Globus pallidus (tissue), 1 donor: ENCODE measurements at regions not wholly inside any gene's neighbourhood (a gene's known extent, or its start where the extent isn't known, plus 50 kb on each side); places are given as distances from the start of the nearest gene placed in this dataset.
"Not testable (repeated sequence)": the region's sequence is repeated elsewhere in the genome, so short reads cannot be mapped to it uniquely, and the experiment has no call there.

ENCODE experiments used
- DNase-seq: peaks from one replicate; pipeline ENCODE4 v3.0.0-alpha.2; 2015; ENCODE audit warnings: low spot score

DNA sequence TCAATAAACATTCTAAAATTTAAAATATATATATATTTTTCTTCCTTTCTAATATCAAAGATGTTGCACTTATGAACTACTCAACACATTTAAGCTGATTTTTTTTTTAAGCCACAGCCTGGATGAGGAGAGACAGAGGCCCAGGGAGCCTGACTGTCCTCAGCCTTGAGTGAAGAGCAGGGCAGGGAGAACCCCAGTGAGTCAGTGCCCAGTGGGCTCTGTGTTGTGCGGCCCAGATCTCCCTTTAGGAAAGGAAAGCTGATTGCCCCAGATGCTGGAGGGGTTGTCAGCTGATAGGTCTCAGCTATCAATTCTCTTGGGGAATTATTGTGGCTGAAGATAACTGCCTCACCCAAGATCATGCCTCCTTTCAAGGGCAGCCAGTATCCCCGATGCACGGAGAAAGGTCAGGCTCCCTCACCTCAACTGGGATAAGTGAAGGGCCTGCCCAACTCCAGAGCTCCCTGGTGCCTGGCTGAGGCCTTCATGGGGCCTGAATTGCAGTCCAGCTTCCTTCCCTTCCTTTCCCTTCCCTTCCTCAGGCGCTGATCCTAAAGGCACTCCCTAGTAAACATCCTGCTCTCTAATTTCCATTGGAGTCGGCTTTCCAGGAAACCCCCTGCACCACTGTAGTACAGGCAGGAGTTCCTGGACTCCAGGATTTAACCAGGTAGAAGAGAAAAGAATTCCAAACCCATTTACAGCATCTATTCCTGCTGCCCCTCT is 106.9 kb upstream of the ATL2 start:
- DNase-seq, result no peak

- DNase-seq, result not testable (repeated sequence)
Observed at GRCh38 chr2:38482710-38483109, 105.6 kb upstream of the ATL2 start.

DNA sequence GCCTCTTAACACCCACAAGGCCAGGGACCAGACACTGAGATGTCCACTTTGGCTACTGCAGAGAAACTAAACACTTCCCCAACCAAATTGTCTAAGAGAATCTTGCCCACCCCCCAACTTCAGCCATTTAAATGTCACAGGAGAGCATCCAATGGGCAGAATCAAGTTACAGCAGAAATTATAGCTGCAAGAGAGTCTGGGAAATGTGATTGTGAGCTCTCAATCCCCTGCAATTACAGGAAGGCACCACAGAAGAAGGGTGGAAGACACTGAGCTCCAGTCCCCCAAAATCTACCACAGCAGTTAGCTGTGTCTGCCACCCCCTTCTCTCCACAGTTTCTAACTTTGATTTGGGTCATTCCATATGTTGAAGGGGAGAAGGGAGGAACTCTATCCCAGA is 103.5 kb upstream of the ATL2 start:
- DNase-seq, result no peak

- no peak for DNase-seq
Observed at GRCh38 chr2:38477006-38477405, 99.9 kb upstream of the ATL2 start.

- no peak for DNase-seq
Observed at GRCh38 chr2:38475567-38475881, 98.5 kb upstream of the ATL2 start.

GRCh38 chr2:38474715-38475566 is 97.9 kb upstream of the ATL2 start:
- DNase-seq, result no peak

- no peak for DNase-seq
Observed at GRCh38 chr2:38474021-38474456, 97.0 kb upstream of the ATL2 start.

DNA sequence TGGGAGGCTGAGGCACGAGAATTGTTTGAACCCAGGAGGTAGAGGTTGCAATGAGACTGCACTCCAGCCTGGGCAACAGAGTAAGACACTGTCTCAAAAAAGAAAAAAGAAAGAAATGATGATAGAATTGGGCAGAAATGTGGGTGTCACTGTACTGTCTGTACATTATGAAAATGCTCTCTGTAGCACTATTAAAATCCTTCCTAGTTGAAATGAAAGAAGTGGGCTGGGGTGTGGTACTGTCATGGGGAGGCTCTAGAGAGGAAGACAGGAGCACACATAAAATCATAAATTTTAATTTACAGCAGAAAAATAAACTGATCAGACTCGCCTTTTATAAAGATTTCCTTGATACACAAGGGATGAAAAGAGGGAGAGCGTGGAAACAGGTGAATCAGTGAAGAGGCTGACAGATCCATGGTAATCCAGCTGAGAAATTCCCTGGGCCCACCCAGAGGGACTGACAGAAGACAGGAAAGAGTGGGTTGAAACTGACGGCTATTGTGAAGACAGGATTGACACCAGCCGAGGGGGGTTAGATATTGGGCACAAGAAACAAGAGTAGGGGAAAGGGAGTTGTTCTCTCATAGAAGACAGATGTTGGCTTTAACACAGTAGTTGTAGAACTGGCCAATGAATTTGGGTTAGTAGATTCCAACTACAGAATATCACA is 96.4 kb upstream of the ATL2 start:
- no peak for DNase-seq

DNA sequence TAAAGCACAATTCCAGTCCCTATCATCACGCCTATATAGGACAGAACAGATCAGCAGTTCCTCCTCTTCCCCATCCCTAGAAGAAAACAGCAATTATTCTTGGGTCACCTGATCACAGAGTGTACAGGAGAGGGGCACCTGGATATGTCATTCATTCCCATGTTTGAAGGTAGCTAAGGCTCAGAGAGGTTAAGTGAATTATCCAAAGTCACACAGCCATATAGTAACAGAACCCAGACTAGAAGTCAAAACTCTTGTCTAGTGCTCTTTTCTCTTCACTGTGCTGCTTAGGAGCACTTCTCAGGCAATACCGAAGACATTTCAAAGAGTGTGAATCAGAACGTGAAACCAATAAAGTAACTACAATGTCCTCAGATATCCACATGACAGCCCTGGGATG is 93.0 kb upstream of the ATL2 start:
- DNase-seq, result no peak

- no peak for DNase-seq
Observed at GRCh38 chr2:38467768-38468455, 90.8 kb upstream of the ATL2 start.

GRCh38 chr2:38466876-38467767 is 90.0 kb upstream of the ATL2 start:
- DNase-seq, result no peak

- DNase-seq, result no peak
Observed at GRCh38 chr2:38466409-38466808, 89.3 kb upstream of the ATL2 start.

DNA sequence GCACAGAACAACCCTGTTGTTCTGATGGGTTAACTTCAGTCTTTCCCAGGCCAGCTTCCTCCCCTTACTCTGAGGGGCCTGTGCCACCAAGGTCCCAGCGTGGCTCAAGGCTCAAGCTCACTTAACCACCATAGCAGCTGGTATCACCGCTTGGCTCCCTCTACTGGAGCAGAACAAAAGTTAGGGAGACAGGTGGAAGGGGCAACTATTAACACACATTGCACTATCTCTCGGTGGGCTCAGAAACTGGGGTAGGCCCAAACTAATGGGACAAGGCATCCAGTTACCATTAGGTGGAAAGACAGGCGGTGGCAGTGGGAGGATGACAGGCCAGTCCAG is 88.7 kb upstream of the ATL2 start:
- no peak for DNase-seq

- no peak for DNase-seq
Observed at GRCh38 chr2:38464971-38465788, 88.1 kb upstream of the ATL2 start.

- no peak for DNase-seq
Observed at GRCh38 chr2:38463752-38464151, 86.7 kb upstream of the ATL2 start.

GRCh38 chr2:38462121-38462661 is 85.1 kb upstream of the ATL2 start:
- no peak for DNase-seq

DNA sequence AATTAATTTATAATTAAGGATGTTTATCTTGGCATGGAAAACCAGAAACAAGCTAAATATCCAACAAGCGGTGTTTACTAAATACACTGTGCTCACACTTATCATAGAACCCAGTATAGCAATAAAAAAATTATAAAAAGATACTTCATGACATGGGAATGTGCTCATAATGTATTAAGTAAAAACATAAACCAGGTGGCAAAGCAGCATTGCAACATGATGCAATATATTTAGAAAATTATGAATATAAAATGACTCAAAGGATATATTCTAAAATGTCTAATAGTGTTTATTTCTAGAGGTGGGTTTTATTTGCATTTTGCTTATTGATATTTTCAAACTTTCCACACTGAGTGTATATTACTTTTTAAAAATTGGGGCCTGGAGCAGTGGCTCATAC is 84.4 kb upstream of the ATL2 start:
- DNase-seq, result no peak

- DNase-seq, result no peak
Observed at GRCh38 chr2:38460313-38460712, 83.2 kb upstream of the ATL2 start.

DNA sequence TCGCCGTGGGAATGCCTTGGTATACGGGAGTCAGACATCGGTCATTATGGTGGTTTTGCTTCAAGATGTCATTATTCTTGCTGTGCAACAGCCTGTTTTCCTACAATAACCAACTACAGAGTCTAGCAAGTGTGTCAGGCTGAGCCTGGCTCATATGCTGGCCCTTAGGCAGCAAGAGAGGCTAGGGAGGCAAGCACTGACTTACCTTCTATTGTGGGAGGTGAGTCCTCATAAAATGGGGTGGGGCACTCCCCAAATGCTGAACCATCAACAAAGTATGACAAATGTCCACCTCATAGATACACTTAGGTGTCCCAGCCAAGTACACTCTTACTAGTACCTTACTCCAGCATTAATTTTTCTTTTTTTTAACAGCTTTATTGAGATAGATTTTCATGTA is 77.0 kb upstream of the ATL2 start:
- no peak for DNase-seq

- DNase-seq, result not testable (repeated sequence)
Observed at GRCh38 chr2:38451778-38452177, 74.7 kb upstream of the ATL2 start.
